ENCODE measurements at regions not wholly inside any gene's neighbourhood (a gene's known extent, or its start where the extent isn't known, plus 50 kb on each side); places are given as distances from the start of the nearest gene placed in this dataset.
"Not testable (repeated sequence)": the region's sequence is repeated elsewhere in the genome, so short reads cannot be mapped to it uniquely, and the experiment has no call there.

DNA sequence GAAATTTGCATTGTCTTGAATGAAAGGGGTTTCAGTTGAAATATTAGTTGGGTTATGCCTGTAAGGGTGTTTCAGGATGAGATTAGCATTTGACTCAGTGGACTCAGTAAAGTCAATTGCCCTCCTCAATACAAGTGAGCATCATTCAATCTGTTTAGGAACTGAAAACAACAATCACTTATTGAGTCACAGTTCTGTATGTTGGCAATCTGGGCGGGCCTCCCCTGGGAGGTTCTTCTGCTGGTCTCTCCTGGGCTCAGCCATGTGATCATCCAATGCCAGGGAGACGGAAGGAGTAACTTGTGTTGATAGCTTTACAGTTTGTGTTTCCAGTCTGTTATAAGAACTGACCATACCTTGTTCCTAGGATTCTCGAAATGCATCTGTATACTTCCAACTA is 262.9 kb upstream of the RUNX1 start:
- DNase-seq (ENCODE audit: low read depth): no peak

GRCh38 chr21:35309316-35309715 is 260.2 kb upstream of the RUNX1 start:
- DNase-seq (ENCODE audit: low read depth): no peak

- DNase-seq (ENCODE audit: low read depth): no peak
These were observed 254.0 kb upstream of the RUNX1 start for GRCh38 chr21:35303085-35303484.

DNA sequence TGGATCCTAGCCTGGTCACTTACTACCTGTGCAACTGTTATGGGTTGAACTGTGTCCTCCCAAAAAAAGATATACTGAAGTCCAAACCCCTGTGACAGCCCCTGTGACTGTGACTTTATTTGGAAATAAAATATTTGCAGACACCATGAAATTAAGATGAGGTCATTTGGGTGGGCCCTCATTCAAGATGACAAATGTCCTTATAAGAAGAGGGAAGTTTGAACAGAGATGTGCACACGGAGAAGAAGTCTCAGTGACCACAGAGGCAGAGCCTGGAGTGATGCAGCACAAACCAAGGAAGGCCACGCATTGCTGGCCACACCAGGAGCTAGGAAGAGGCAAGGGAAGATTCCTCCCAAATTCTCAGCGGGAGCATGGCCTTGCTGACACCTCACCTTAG is 249.7 kb upstream of the RUNX1 start:
- DNase-seq (ENCODE audit: low read depth): no peak

DNA sequence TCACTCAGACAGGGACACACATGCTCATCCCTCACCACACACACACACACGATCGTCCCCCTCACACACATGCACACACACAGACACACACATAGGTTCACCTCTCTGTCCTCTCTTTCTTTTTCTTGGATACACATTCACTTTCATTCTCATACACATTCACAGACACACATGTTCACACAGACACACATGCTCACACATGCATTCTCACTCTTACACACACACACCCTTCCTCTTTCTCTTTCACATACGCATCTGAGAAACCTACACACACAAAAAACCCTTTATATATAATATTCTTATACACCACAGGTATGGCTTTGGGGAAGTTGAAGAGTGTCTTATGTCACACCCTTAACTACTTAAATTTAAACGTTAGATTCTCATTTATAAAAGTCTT is 248.6 kb upstream of the RUNX1 start:
- DNase-seq (ENCODE audit: low read depth): no peak

DNA sequence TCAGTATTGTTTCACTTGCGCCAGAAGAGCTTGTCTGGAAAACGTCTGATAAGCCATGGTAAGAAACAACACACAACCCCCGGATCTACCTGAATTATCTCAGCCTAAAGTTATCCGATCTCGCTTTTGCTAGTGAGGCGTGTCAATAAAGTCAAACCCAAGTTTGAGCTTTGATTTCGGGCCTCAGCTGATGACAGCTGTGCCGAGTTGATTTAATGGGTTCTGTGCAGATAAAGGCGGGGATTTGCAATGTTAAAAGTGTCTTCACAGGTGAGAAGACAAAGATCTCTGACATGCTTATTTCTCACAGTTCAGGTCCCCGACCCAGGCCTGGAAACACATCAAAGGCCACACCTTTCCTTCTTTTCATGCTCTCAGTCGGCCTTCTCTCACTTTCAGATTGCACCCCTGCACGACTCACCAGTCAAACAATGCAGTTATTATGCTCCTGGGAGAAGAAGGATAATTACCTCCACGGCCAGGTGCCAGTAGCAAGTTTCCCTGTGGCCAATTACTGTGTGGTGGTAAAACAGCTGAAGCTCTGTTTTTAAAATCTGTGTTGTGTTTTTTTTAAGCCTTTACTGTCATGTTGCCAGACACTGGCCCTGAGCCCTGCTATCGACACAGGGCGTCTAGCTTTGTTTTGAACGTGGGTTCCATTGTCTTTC is 245.3 kb upstream of the RUNX1 start:
- no peak for DNase-seq (ENCODE audit: low read depth)

DNA sequence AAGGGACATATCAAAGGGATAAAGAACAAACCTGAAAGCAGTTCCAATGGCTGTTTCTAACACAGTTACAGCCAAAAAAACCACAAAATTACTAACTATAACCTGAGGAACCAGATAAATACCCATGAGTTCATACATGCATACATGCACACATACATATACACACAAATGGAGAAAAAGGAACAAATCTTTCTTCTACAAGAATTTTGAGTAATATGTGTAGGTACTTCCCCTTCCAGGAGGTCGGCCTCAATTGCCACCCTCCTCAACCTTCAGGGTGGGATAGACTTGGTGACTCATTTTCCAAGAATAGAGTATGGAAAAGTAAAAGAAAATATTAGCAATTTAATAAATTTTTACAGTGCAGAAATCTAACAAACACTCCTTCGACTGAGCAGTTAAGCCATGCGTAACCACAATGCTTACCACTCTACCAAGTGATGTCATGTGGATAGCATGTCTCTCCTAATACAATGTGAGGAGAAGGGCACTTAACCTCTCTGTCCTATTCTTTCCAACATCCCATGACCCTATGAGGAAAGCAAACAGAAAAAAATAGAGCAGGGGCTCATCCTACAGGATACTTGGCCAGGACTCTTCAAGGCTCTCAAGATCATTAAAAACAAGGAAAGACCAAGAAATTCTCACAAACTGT is 243.0 kb upstream of the RUNX1 start:
- no peak for DNase-seq (ENCODE audit: low read depth)

GRCh38 chr21:35291034-35291433 is 241.9 kb upstream of the RUNX1 start:
- no peak for DNase-seq (ENCODE audit: low read depth)

- no peak for DNase-seq (ENCODE audit: low read depth)
These were observed 239.1 kb upstream of the RUNX1 start for GRCh38 chr21:35288238-35288637.

- no peak for DNase-seq (ENCODE audit: low read depth)
These were observed 235.1 kb upstream of the RUNX1 start for GRCh38 chr21:35284199-35284598.

- DNase-seq (ENCODE audit: low read depth): no peak
These were observed 233.8 kb upstream of the RUNX1 start for GRCh38 chr21:35282944-35283343.

DNA sequence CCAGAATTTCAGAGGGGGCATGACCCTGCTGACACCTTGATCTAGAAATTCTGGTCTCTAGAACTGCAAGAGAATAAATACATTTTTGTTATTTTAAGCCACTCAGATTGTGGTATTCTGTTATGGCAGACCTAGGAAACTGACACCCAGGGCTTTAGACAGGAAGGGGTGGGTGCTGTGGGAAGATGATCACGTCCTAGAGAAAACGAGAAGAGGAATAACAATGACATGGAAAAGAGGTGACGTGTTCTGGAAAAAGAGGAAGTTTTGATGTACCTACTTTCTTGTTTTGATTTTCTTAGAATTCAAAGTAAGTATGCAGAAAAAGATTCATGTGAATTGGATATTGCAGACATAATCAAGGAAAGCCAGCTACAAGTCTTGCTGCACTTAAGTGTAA is 232.9 kb upstream of the RUNX1 start:
- DNase-seq (ENCODE audit: low read depth): no peak

DNA sequence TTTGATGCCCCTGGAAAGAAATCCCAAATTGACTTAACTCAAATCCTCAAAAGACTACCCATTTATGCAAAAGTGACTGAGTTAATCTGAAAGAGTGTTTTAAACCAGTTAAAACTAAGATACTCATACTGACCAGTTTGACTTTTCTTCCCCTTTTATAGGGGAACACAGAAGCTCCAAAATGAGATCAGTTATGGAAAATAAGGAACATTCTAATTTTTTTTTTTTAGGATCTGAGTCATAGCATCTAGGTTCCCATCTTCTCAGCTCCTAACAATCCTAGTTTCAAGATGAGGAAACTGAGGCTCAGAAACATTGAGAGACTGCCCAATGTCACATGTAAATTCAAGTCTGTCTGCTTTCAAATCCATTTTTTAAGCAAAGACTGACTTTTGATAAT is 231.1 kb upstream of the RUNX1 start:
- DNase-seq (ENCODE audit: low read depth): no peak

DNA sequence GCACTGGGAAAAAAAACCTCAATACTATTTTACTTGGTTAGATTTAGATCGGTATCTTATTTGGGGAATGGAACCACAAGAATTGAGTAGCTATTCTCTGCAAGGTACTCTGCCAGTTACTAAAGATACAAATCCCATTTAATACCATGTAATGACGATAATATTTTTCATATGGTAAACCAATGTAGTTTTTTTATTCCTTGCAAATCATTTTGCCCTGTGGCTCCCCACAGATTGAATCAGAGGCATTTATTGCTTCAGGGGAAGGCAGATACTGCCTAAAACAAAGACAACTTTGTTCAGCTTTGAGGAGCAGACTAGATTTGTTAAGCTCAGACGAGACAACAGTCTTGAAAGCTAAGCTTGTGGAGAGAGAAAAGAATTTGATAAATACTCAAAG is 226.7 kb upstream of the RUNX1 start:
- DNase-seq (ENCODE audit: low read depth): no peak

DNA sequence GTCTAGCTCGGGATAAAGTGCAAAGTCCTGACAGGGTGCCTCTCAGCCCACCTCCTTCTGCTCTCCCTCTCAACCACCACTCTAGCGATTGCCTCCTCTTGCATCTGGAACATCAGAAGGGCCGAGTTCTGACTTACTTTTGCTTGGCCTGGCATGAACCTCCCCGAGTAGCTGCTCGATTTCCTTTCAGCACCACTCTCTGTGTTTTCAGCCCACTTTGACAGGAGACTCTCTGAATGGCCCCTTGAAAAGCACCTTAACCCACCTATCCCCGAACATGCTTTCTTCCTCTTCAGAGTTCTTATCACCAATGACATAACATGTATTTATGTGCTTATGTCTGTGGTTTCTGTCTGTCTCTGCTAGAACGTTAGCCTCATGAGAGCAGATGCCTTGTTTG is 225.8 kb upstream of the RUNX1 start:
- no peak for DNase-seq (ENCODE audit: low read depth)

- no peak for DNase-seq (ENCODE audit: low read depth)
These were observed 225.0 kb upstream of the RUNX1 start for GRCh38 chr21:35274090-35274489.

GRCh38 chr21:35273333-35273732 is 224.2 kb upstream of the RUNX1 start:
- no peak for DNase-seq (ENCODE audit: low read depth)

GRCh38 chr21:35271344-35272118 is 222.4 kb upstream of the RUNX1 start:
- not testable (repeated sequence) for DNase-seq (ENCODE audit: low read depth)

GRCh38 chr21:35268817-35269216 is 219.7 kb upstream of the RUNX1 start:
- DNase-seq (ENCODE audit: low read depth): no peak

DNA sequence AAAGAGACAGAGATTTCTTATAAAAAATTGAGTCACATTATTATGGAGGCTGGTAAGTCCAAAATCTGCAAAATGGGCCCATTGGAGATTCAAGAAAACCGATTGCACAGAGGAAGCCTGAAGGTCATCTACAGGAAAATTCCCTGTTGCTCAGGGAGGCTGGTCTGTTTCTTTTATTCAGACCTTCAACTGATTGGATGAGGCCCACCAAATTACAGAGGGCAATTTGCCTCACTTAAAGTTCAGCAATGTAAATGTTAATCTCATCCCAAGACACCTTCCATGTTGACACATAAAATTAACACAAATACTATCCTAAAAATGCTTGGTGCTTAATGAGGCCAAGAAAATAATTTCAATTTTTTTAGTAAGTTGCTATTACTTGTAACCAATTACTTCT is 219.2 kb upstream of the RUNX1 start:
- DNase-seq (ENCODE audit: low read depth): no peak

GRCh38 chr21:35266546-35266945 is 217.4 kb upstream of the RUNX1 start:
- DNase-seq (ENCODE audit: low read depth): no peak

- no peak for DNase-seq (ENCODE audit: low read depth)
These were observed 216.2 kb upstream of the RUNX1 start for GRCh38 chr21:35265170-35265877.

DNA sequence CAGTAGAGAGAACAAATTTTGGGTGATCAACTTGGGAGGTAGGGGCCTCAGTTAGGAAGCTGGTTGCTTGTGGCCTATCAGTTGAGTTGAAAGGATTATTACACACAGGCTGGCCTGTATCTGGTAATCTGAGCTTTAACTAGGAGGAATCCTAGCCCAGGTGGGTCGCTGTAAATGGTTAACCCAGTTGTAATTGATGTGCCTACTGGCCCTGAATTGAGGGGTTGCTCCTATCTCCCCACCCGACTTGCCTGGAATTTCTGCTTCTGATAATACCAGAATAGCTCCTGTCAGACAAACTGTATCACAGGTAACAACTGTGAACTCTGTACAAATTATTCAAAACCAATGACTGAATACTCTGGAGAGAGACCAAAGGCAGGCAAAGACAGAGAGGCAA is 210.4 kb upstream of the RUNX1 start:
- DNase-seq (ENCODE audit: low read depth): no peak
